ENCODE measurements at regions not wholly inside any gene's neighbourhood (a gene's known extent, or its start where the extent isn't known, plus 50 kb on each side); places are given as distances from the start of the nearest gene placed in this dataset.
A peak's percentile ranks its signal among the peaks of the same experiment; 100 is the strongest.
"Not testable (repeated sequence)": the region's sequence is repeated elsewhere in the genome, so short reads cannot be mapped to it uniquely, and the experiment has no call there.

- no peaks in the 10 kb centered on the region for H3K4me1 Mint-ChIP-seq
- ATAC-seq, result no peak
- H3K27ac Mint-ChIP-seq, result no peak overlapping the region
- H3K36me3 Mint-ChIP-seq, result no peaks in the 10 kb centered on the region
- H3K9me3 Mint-ChIP-seq, result peaks cover 0 to 4% (median 0%) of the 10 kb centered on the region in 9 donors
- no peaks in the 10 kb centered on the region for H3K27me3 Mint-ChIP-seq
- POLR2A ChIA-PET, result no interaction called here
- DNase-seq, result no peak
- H3K4me3 Mint-ChIP-seq, result no peak overlapping the region
Observed at GRCh38 chr5:163885117-163885516, 379.7 kb downstream of the MAT2B start.

GRCh38 chr5:163887854-163888253 is 382.4 kb downstream of the MAT2B start:
- DNase-seq, result no peak
- Mint-ChIP-seq H3K27me3 (no peaks in the 10 kb centered on the region), H3K27ac (no peak overlapping the region), H3K36me3 (no peaks in the 10 kb centered on the region), H3K9me3 (peaks cover 0 to 3% (median 2%) of the 10 kb centered on the region in 9 donors), H3K4me3 (no peak overlapping the region), H3K4me1 (no peaks in the 10 kb centered on the region)
- ATAC-seq, result no peak
- POLR2A ChIA-PET, result no interaction called here

- POLR2A ChIA-PET, result no interaction called here
- Mint-ChIP-seq H3K9me3 (peaks cover 0 to 3% (median 2%) of the 10 kb centered on the region in 9 donors), H3K36me3 (no peaks in the 10 kb centered on the region), H3K4me1 (no peaks in the 10 kb centered on the region), H3K27ac (no peak overlapping the region), H3K4me3 (no peak overlapping the region), H3K27me3 (no peaks in the 10 kb centered on the region)
- DNase-seq, result no peak
- ATAC-seq, result no peak
Observed at GRCh38 chr5:163888366-163888765, 382.9 kb downstream of the MAT2B start.

GRCh38 chr5:163889369-163889768 is 383.9 kb downstream of the MAT2B start:
- Mint-ChIP-seq H3K4me3 (no peak overlapping the region), H3K27me3 (no peaks in the 10 kb centered on the region), H3K36me3 (no peaks in the 10 kb centered on the region), H3K4me1 (peaks cover 0 to under 1% (median 0%) of the 10 kb centered on the region in 4 donors), H3K9me3 (peaks cover 0 to 2% (median under 1%) of the 10 kb centered on the region in 9 donors), H3K27ac (no peak overlapping the region)
- no peak for ATAC-seq
- no peak for DNase-seq
- POLR2A ChIA-PET, result no interaction called here

- POLR2A ChIA-PET, result no interaction called here
- H3K4me3 Mint-ChIP-seq, result no peak overlapping the region
- no peak for ATAC-seq
Observed at GRCh38 chr5:163890261-163890660, 384.8 kb downstream of the MAT2B start.

GRCh38 chr5:163893281-163893680 is 387.9 kb downstream of the MAT2B start:
- no peaks in the 10 kb centered on the region for H3K36me3 Mint-ChIP-seq
- H3K9me3 Mint-ChIP-seq, result peaks cover 0 to 2% (median 0%) of the 10 kb centered on the region in 9 donors
- ATAC-seq (no peak), DNase-seq (no peak)
- no peak overlapping the region for H3K27ac Mint-ChIP-seq
- no peak overlapping the region for H3K4me3 Mint-ChIP-seq
- H3K4me1 Mint-ChIP-seq, result peaks cover 0 to 12% (median 0%) of the 10 kb centered on the region in 4 donors
- POLR2A ChIA-PET, result no interaction called here
- H3K27me3 Mint-ChIP-seq, result peaks cover 0 to 1% (median 0%) of the 10 kb centered on the region in 5 donors

More at GRCh38 chr5:163890261-163890660, 384.8 kb downstream of the MAT2B start:
- Mint-ChIP-seq H3K9me3 (peaks cover 0 to 2% (median 0%) of the 10 kb centered on the region in 9 donors), H3K4me1 (peaks cover 0 to 7% (median 0%) of the 10 kb centered on the region in 4 donors), H3K27me3 (no peaks in the 10 kb centered on the region), H3K36me3 (no peaks in the 10 kb centered on the region), H3K27ac (no peak overlapping the region)
- no peak for DNase-seq

GRCh38 chr5:163894645-163895044 is 389.2 kb downstream of the MAT2B start:
- ATAC-seq (no peak), DNase-seq (no peak)
- Mint-ChIP-seq H3K27ac (no peak overlapping the region), H3K4me1 (peaks cover 0 to 17% (median 0%) of the 10 kb centered on the region in 4 donors), H3K9me3 (peaks cover 0 to 2% (median 0%) of the 10 kb centered on the region in 9 donors), H3K36me3 (no peaks in the 10 kb centered on the region), H3K27me3 (peaks cover 0 to 1% (median 0%) of the 10 kb centered on the region in 5 donors), H3K4me3 (no peak overlapping the region)
- POLR2A ChIA-PET, result no interaction called here

GRCh38 chr5:163898873-163899272 is 393.5 kb downstream of the MAT2B start:
- Mint-ChIP-seq H3K36me3 (no peaks in the 10 kb centered on the region), H3K27me3 (peaks cover 0 to 1% (median 0%) of the 10 kb centered on the region in 5 donors), H3K9me3 (peaks cover 0 to 23% (median 2%) of the 10 kb centered on the region in 9 donors), H3K4me3 (no peak overlapping the region), H3K27ac (no peak overlapping the region), H3K4me1 (peaks cover 0 to 17% (median 0%) of the 10 kb centered on the region in 4 donors)
- no peak for DNase-seq
- ATAC-seq, result no peak
- POLR2A ChIA-PET, result no interaction called here

- peaks cover 0 to 19% (median 3%) of the 10 kb centered on the region in 9 donors for H3K9me3 Mint-ChIP-seq
- POLR2A ChIA-PET, H3K4me3 Mint-ChIP-seq: not testable (repeated sequence)
Observed at GRCh38 chr5:163907783-163908182, 402.4 kb downstream of the MAT2B start.

GRCh38 chr5:163908253-163908652 is 402.8 kb downstream of the MAT2B start:
- peak overlapping the region in 1 of 10 donors; percentile 66 for H3K27ac Mint-ChIP-seq
- H3K4me1 Mint-ChIP-seq, result peaks cover 0 to 32% (median 0%) of the 10 kb centered on the region in 4 donors
- H3K36me3 Mint-ChIP-seq, result no peaks in the 10 kb centered on the region
- H3K4me3 Mint-ChIP-seq, result no peak overlapping the region
- DNase-seq (no peak), ATAC-seq (no peak)
- H3K9me3 Mint-ChIP-seq, result peaks cover 0 to 19% (median 2%) of the 10 kb centered on the region in 9 donors
- H3K27me3 Mint-ChIP-seq, result no peaks in the 10 kb centered on the region
- POLR2A ChIA-PET, result no interaction called here

More at GRCh38 chr5:163907783-163908182, 402.4 kb downstream of the MAT2B start:
- H3K27ac Mint-ChIP-seq, result peak overlapping the region in 1 of 10 donors; percentile 66
- not testable (repeated sequence) for ATAC-seq, DNase-seq, H3K27me3 Mint-ChIP-seq, H3K36me3 Mint-ChIP-seq
- H3K4me1 Mint-ChIP-seq, result peaks cover 0 to 30% (median 0%) of the 10 kb centered on the region in 4 donors

- no peak for ATAC-seq
- Mint-ChIP-seq H3K27me3 (no peaks in the 10 kb centered on the region), H3K4me1 (peaks cover 0 to 48% (median 0%) of the 10 kb centered on the region in 4 donors), H3K9me3 (peaks cover 0 to 19% (median 2%) of the 10 kb centered on the region in 9 donors), H3K27ac (no peak overlapping the region), H3K4me3 (no peak overlapping the region), H3K36me3 (no peaks in the 10 kb centered on the region)
- no peak for DNase-seq
- POLR2A ChIA-PET, result no interaction called here
Observed at GRCh38 chr5:163910226-163910625, 404.8 kb downstream of the MAT2B start.

GRCh38 chr5:163912046-163912445 is 406.6 kb downstream of the MAT2B start:
- Mint-ChIP-seq H3K36me3 (no peaks in the 10 kb centered on the region), H3K27ac (no peak overlapping the region), H3K4me3 (no peak overlapping the region), H3K4me1 (peaks cover 0 to 67% (median under 1%) of the 10 kb centered on the region in 4 donors), H3K9me3 (peaks cover 0 to 10% (median 0%) of the 10 kb centered on the region in 9 donors), H3K27me3 (no peaks in the 10 kb centered on the region)
- POLR2A ChIA-PET, result no interaction called here
- ATAC-seq (no peak), DNase-seq (no peak)

- no peak overlapping the region for H3K4me3 Mint-ChIP-seq
- H3K27ac Mint-ChIP-seq, result no peak overlapping the region
- peaks cover 0 to 66% (median under 1%) of the 10 kb centered on the region in 4 donors for H3K4me1 Mint-ChIP-seq
- ATAC-seq, result no peak
- H3K27me3 Mint-ChIP-seq, result no peaks in the 10 kb centered on the region
- H3K9me3 Mint-ChIP-seq, result peaks cover 0 to 11% (median 0%) of the 10 kb centered on the region in 9 donors
- no peak for DNase-seq
- no peaks in the 10 kb centered on the region for H3K36me3 Mint-ChIP-seq
- POLR2A ChIA-PET, result no interaction called here
Observed at GRCh38 chr5:163913548-163913947, 408.1 kb downstream of the MAT2B start.

GRCh38 chr5:163914910-163915309 is 409.5 kb downstream of the MAT2B start:
- POLR2A ChIA-PET, result interaction anchor here (1.1 kb wide), 1 partner anchor 409 kb away, joined by 3 read pairs; the partner anchor contains the start of gene MAT2B
- ATAC-seq (peak in 1 of 2 donors; percentile 67), DNase-seq (peak in 2 of 10 donors; percentile 31 to 67)
- Mint-ChIP-seq H3K4me3 (peak overlapping the region in 1 of 10 donors; percentile 57), H3K36me3 (no peaks in the 10 kb centered on the region), H3K9me3 (peaks cover 0 to 11% (median 0%) of the 10 kb centered on the region in 9 donors), H3K27ac (peak overlapping the region in 2 of 10 donors; percentile 37 to 82), H3K4me1 (peaks cover 0 to 55% (median under 1%) of the 10 kb centered on the region in 4 donors), H3K27me3 (no peaks in the 10 kb centered on the region)
